GM23338 (cell line): ENCODE measurements at regions not wholly inside any gene's neighbourhood (a gene's known extent, or its start where the extent isn't known, plus 50 kb on each side); places are given as distances from the start of the nearest gene placed in this dataset.

Experiments used
- ATAC-seq: fragments of 200-7000 bp; cut with Tn5 transposase; 3 replicates; pipeline ENCODE4 v1.9.1; 2020
- DNase-seq: peaks from one replicate; pipeline ENCODE4 v3.0.0-alpha.2; 2015; ENCODE audit warnings: low spot score
- H2AFZ ChIP-seq: fragments of 200-600 bp; sonication (generic); 2 replicates; pipeline ENCODE4 v1.8.0; 2016; ENCODE audit warnings: antibody characterized with exemption, mild to moderate bottlenecking, moderate library complexity
- H3F3A ChIP-seq: fragments of 200-600 bp; sonication (generic); replicated peaks from 2 replicates; pipeline ENCODE4 v1.8.0; 2017; ENCODE audit warnings: antibody characterized with exemption, mixed run types, low read depth
- H3K27ac ChIP-seq: fragments of 200-600 bp; sonication (generic); 2 replicates; pipeline ENCODE4 v1.6.1; 2016; ENCODE audit warnings: low read depth
- H3K27me3 ChIP-seq: fragments of 200-600 bp; sonication (generic); 2 replicates; pipeline ENCODE4 v1.8.0; 2016; ENCODE audit warnings: mild to moderate bottlenecking, mixed run types, moderate library complexity; ENCODE audit not compliant: insufficient read depth
- H3K36me3 ChIP-seq: fragments of 200-600 bp; sonication (generic); 2 replicates; pipeline ENCODE4 v1.8.0; 2016; ENCODE audit warnings: mild to moderate bottlenecking; ENCODE audit not compliant: insufficient read depth
- H3K4me1 ChIP-seq: fragments of 200-600 bp; sonication (generic); 2 replicates; pipeline ENCODE4 v1.8.0; 2016; ENCODE audit warnings: mild to moderate bottlenecking, moderate library complexity; ENCODE audit not compliant: insufficient read depth
- H3K4me2 ChIP-seq: fragments of 200-600 bp; sonication (generic); 2 replicates; pipeline ENCODE4 v1.7.1; 2017; ENCODE audit warnings: mixed run types
- H3K4me3 ChIP-seq: fragments of 200-600 bp; sonication (generic); 2 replicates; pipeline ENCODE4 v1.6.1; 2016; ENCODE audit warnings: mixed run types
- H3K79me2 ChIP-seq: fragments of 200-600 bp; sonication (generic); replicated peaks from 2 replicates; pipeline ENCODE4 v1.8.0; 2017; ENCODE audit warnings: mild to moderate bottlenecking; ENCODE audit not compliant: insufficient read depth
- H3K9me2 ChIP-seq: fragments of 200-600 bp; sonication (generic); 2 replicates; pipeline ENCODE4 v1.8.0; 2017; ENCODE audit not compliant: insufficient read depth
- H4K20me1 ChIP-seq: fragments of 200-600 bp; sonication (generic); replicated peaks from 2 replicates; pipeline ENCODE4 v1.8.0; 2017; ENCODE audit warnings: mild to moderate bottlenecking; ENCODE audit not compliant: insufficient read depth
- H3K27ac Mint-ChIP-seq: 2 replicates; pipeline ENCODE4 v1.8.0; 2020; ENCODE audit warnings: inconsistent platforms, mild to moderate bottlenecking, moderate library complexity, mixed read lengths
- H3K27me3 Mint-ChIP-seq: 3 replicates; pipeline ENCODE4 v1.8.0; 2022; ENCODE audit warnings: low read depth, mild to moderate bottlenecking, moderate library complexity, mixed read lengths, inconsistent platforms; ENCODE audit not compliant: insufficient read depth, poor library complexity
- H3K36me3 Mint-ChIP-seq: 3 replicates; pipeline ENCODE4 v1.8.0; 2021; ENCODE audit warnings: low read depth, mild to moderate bottlenecking, inconsistent platforms, moderate library complexity, mixed read lengths
- H3K4me1 Mint-ChIP-seq: 3 replicates; pipeline ENCODE4 v1.8.0; 2020; ENCODE audit warnings: mild to moderate bottlenecking, inconsistent platforms, mixed read lengths
- H3K4me3 Mint-ChIP-seq: 3 replicates; pipeline ENCODE4 v1.8.0; 2021; ENCODE audit warnings: moderate library complexity, mild to moderate bottlenecking, inconsistent platforms, mixed read lengths
- H3K9me3 Mint-ChIP-seq: 3 replicates; pipeline ENCODE4 v1.8.0; 2020; ENCODE audit warnings: moderate library complexity, mild to moderate bottlenecking, inconsistent platforms, mixed read lengths
- CREB1 ChIP-seq: fragments of 250-450 bp; sonication (Bioruptor Pico); IDR thresholded peaks from 2 replicates; pipeline ENCODE4 v1.5.0; 2020; ENCODE audit warnings: low read depth, mild to moderate bottlenecking, moderate library complexity
- EZH2 ChIP-seq: fragments of 200-600 bp; sonication (generic); IDR thresholded peaks from one replicate; pipeline ENCODE4 v1.8.0; 2017; ENCODE audit warnings: antibody characterized with exemption, mild to moderate bottlenecking, low read depth; ENCODE audit not compliant: unreplicated experiment
- EZH2phosphoT487 ChIP-seq: fragments of 200-600 bp; sonication (generic); IDR thresholded peaks from one replicate; pipeline ENCODE4 v1.8.1; 2018; ENCODE audit warnings: antibody characterized with exemption; ENCODE audit not compliant: unreplicated experiment
- JUNB ChIP-seq: IDR thresholded peaks from one replicate; pipeline ENCODE4 v1.6.1; 2016; ENCODE audit warnings: antibody characterized with exemption; ENCODE audit not compliant: unreplicated experiment
- NANOG ChIP-seq: IDR thresholded peaks from 2 replicates; pipeline ENCODE4 v1.6.1; 2016; ENCODE audit warnings: antibody characterized with exemption, borderline replicate concordance
- POLR2AphosphoS5 ChIP-seq: IDR thresholded peaks from 2 replicates; pipeline ENCODE4 v1.6.1; 2016; ENCODE audit warnings: antibody characterized with exemption, low read depth
- STAT1 ChIP-seq: IDR thresholded peaks from one replicate; pipeline ENCODE4 v1.6.1; 2016; ENCODE audit warnings: antibody characterized with exemption; ENCODE audit not compliant: unreplicated experiment
- ZNF114 ChIP-seq: fragments of 250-450 bp; sonication (Bioruptor Pico); IDR thresholded peaks from 2 replicates; pipeline ENCODE4 v1.5.0; 2020; ENCODE audit warnings: mild to moderate bottlenecking, moderate library complexity
- ZNF331 ChIP-seq: fragments of 250-450 bp; sonication (Bioruptor Pico); IDR thresholded peaks from 2 replicates; pipeline ENCODE4 v1.5.0; 2020; ENCODE audit warnings: low read depth, mild to moderate bottlenecking, moderate library complexity
- TF ChIP-seq, protein P1 (sequence below), 2 experiments: fragments of 200-600 bp in 1 of 2; sonication (generic) in 1 of 2; conservative IDR thresholded peaks; 2 replicates each; pipeline versions ENCODE4 v1.5.1 to v1.6.1; 2016 to 2017; ENCODE audit warnings: antibody characterized with exemption in 2 of 2, low read depth in 2 of 2, mild to moderate bottlenecking in 2 of 2, moderate library complexity in 1 of 2
- TF ChIP-seq, protein P2 (sequence below): IDR thresholded peaks from one replicate; pipeline ENCODE4 v1.6.1; 2018; ENCODE audit warnings: antibody characterized with exemption; ENCODE audit not compliant: unreplicated experiment
- TF ChIP-seq, protein P3 (sequence below): IDR thresholded peaks from 2 replicates; pipeline ENCODE4 v1.6.1; 2016; ENCODE audit warnings: antibody characterized with exemption

DNA sequence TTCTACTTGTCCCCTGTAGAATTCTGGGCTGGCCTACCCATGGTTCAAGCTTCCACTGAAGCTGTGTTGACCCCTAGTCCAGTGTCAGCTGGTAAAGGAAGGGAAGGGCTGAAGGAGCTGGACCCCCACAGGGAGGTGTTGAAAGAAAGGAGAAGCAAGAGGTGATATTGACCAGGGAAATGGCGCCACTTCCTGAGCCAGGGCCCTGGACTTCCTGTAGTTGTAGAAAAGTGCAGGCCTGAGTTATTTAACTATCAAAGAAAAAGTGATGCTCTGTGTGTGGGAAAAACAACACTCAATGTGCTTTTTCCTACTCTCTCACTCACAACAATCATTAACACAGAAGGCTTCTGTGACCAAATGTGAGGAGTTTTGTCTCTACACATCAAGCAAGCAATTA is 60.0 kb upstream of the IER3 start:
- H3K9me3 Mint-ChIP-seq = peaks cover 2% of the 10 kb centered on the region; the same call in 2 of the 3 replicates
- Histone ChIP-seq H3K79me2 (no peaks in the 10 kb centered on the region), H3K4me1 (peaks cover under 1% of the 10 kb centered on the region; the same call in 1 of the 2 replicates), H3K9me2 (0 out of 2 replicates have a peak, but pooled peaks cover 3% of the 10 kb centered on the region), H3K36me3 (no peaks in the 10 kb centered on the region), H2AFZ (no peak overlapping the region), H4K20me1 (no peaks in the 10 kb centered on the region), H3K4me3 (no peak overlapping the region), H3F3A (no peaks in the 10 kb centered on the region), H3K27me3 (no peaks in the 10 kb centered on the region), H3K27ac (no peak overlapping the region), H3K4me2 (no peak overlapping the region)
- H3K27ac Mint-ChIP-seq = no peak overlapping the region
- no peak overlapping the region for H3K4me3 Mint-ChIP-seq
- ATAC-seq (no peak), DNase-seq (no peak)
- H3K27me3 Mint-ChIP-seq = peaks cover 3% of the 10 kb centered on the region
- TF ChIP-seq EZH2 (no peak), JUNB (no peak), EZH2phosphoT487 (no peak), ZNF114 (CRISPR knock-in tag) (no peak), CREB1 (CRISPR knock-in tag) (no peak), ZNF331 (no peak), NANOG (no peak), STAT1 (no peak), POLR2AphosphoS5 (no peak)
- TF ChIP-seq, protein P1, sequence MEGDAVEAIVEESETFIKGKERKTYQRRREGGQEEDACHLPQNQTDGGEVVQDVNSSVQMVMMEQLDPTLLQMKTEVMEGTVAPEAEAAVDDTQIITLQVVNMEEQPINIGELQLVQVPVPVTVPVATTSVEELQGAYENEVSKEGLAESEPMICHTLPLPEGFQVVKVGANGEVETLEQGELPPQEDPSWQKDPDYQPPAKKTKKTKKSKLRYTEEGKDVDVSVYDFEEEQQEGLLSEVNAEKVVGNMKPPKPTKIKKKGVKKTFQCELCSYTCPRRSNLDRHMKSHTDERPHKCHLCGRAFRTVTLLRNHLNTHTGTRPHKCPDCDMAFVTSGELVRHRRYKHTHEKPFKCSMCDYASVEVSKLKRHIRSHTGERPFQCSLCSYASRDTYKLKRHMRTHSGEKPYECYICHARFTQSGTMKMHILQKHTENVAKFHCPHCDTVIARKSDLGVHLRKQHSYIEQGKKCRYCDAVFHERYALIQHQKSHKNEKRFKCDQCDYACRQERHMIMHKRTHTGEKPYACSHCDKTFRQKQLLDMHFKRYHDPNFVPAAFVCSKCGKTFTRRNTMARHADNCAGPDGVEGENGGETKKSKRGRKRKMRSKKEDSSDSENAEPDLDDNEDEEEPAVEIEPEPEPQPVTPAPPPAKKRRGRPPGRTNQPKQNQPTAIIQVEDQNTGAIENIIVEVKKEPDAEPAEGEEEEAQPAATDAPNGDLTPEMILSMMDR (conservative IDR thresholded peaks at IDR 0.05; ENCODE audit: low read depth in 2 of 2) = no peak
- TF ChIP-seq, protein P2, sequence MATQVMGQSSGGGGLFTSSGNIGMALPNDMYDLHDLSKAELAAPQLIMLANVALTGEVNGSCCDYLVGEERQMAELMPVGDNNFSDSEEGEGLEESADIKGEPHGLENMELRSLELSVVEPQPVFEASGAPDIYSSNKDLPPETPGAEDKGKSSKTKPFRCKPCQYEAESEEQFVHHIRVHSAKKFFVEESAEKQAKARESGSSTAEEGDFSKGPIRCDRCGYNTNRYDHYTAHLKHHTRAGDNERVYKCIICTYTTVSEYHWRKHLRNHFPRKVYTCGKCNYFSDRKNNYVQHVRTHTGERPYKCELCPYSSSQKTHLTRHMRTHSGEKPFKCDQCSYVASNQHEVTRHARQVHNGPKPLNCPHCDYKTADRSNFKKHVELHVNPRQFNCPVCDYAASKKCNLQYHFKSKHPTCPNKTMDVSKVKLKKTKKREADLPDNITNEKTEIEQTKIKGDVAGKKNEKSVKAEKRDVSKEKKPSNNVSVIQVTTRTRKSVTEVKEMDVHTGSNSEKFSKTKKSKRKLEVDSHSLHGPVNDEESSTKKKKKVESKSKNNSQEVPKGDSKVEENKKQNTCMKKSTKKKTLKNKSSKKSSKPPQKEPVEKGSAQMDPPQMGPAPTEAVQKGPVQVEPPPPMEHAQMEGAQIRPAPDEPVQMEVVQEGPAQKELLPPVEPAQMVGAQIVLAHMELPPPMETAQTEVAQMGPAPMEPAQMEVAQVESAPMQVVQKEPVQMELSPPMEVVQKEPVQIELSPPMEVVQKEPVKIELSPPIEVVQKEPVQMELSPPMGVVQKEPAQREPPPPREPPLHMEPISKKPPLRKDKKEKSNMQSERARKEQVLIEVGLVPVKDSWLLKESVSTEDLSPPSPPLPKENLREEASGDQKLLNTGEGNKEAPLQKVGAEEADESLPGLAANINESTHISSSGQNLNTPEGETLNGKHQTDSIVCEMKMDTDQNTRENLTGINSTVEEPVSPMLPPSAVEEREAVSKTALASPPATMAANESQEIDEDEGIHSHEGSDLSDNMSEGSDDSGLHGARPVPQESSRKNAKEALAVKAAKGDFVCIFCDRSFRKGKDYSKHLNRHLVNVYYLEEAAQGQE = no peak
- H3K4me1 Mint-ChIP-seq = peaks cover 4% of the 10 kb centered on the region
- H3K36me3 Mint-ChIP-seq = no peaks in the 10 kb centered on the region

DNA sequence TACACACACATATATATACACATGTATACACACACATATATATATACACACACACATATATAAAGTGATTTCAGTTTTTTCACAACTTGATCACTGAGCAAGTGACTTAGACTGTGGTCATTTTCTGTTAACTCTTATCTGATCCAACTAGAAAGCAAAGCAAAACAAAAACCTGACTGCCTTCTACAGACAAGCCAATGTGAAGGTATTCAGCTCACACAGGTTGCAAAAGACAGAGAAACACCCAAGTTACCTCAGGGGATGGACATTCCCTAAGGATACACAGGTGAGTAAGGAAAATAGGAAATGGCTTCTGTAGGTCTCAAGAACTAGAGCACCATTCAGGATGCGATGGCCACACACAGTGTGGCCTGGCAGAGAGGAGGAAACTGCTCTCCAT is 58.4 kb upstream of the IER3 start:
- H3K4me1 ChIP-seq = no peaks in the 10 kb centered on the region
- H4K20me1 ChIP-seq = no peaks in the 10 kb centered on the region
- 0 out of 2 replicates have a peak, but pooled peaks cover 3% of the 10 kb centered on the region for H3K9me2 ChIP-seq
- no peak overlapping the region for H2AFZ ChIP-seq
- no peak overlapping the region for H3K27ac ChIP-seq
- no peak overlapping the region for H3K4me3 Mint-ChIP-seq
- H3K36me3 ChIP-seq = no peaks in the 10 kb centered on the region
- no peaks in the 10 kb centered on the region for H3K36me3 Mint-ChIP-seq
- peaks cover 2% of the 10 kb centered on the region for H3K27me3 Mint-ChIP-seq
- no peaks in the 10 kb centered on the region for H3F3A ChIP-seq
- H3K4me3 ChIP-seq = no peak overlapping the region
- H3K27ac Mint-ChIP-seq = no peak overlapping the region
- DNase-seq (no peak), ATAC-seq (no peak)
- H3K9me3 Mint-ChIP-seq = no peaks in the 10 kb centered on the region; the same call in 2 of the 3 replicates
- no peaks in the 10 kb centered on the region for H3K27me3 ChIP-seq
- no peak overlapping the region for H3K4me2 ChIP-seq
- TF ChIP-seq, protein P1 (conservative IDR thresholded peaks at IDR 0.05; ENCODE audit: low read depth in 2 of 2) = no peak
- TF ChIP-seq EZH2phosphoT487 = no peak
- no peak for TF ChIP-seq JUNB
- TF ChIP-seq ZNF331 = no peak
- TF ChIP-seq, protein P3, sequence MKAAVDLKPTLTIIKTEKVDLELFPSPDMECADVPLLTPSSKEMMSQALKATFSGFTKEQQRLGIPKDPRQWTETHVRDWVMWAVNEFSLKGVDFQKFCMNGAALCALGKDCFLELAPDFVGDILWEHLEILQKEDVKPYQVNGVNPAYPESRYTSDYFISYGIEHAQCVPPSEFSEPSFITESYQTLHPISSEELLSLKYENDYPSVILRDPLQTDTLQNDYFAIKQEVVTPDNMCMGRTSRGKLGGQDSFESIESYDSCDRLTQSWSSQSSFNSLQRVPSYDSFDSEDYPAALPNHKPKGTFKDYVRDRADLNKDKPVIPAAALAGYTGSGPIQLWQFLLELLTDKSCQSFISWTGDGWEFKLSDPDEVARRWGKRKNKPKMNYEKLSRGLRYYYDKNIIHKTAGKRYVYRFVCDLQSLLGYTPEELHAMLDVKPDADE = no peak
- no peak for TF ChIP-seq CREB1 (CRISPR knock-in tag)
- TF ChIP-seq POLR2AphosphoS5 = no peak
- TF ChIP-seq, protein P2 = no peak
- no peaks in the 10 kb centered on the region; the same call in 2 of the 3 replicates for H3K4me1 Mint-ChIP-seq
- no peaks in the 10 kb centered on the region for H3K79me2 ChIP-seq
